ENCODE measurements at regions not wholly inside any gene's neighbourhood (a gene's known extent, or its start where the extent isn't known, plus 50 kb on each side); places are given as distances from the start of the nearest gene placed in this dataset.

- Histone ChIP-seq H3K27ac (replicated peaks) (no peak overlapping the region), H3K27me3 (ENCODE audit: insufficient read depth, poor library complexity, severe bottlenecking) (peaks cover 12% of the 10 kb centered on the region), H3K4me3 (replicated peaks; ENCODE audit: insufficient read depth, low read length) (no peak overlapping the region)
- TF ChIP-seq SPI1 (IDR thresholded peaks at IDR 0.05; ENCODE audit: borderline replicate concordance, low read depth) (no peak), GABPA (IDR thresholded peaks at IDR 0.05; ENCODE audit: low read depth) (no peak), POLR2AphosphoS5 (IDR thresholded peaks at IDR 0.05; ENCODE audit: low read depth) (no peak), CTCF (IDR thresholded peaks at IDR 0.05; ENCODE audit: insufficient read depth, low read length) (no peak)
- TF ChIP-seq, protein P1, sequence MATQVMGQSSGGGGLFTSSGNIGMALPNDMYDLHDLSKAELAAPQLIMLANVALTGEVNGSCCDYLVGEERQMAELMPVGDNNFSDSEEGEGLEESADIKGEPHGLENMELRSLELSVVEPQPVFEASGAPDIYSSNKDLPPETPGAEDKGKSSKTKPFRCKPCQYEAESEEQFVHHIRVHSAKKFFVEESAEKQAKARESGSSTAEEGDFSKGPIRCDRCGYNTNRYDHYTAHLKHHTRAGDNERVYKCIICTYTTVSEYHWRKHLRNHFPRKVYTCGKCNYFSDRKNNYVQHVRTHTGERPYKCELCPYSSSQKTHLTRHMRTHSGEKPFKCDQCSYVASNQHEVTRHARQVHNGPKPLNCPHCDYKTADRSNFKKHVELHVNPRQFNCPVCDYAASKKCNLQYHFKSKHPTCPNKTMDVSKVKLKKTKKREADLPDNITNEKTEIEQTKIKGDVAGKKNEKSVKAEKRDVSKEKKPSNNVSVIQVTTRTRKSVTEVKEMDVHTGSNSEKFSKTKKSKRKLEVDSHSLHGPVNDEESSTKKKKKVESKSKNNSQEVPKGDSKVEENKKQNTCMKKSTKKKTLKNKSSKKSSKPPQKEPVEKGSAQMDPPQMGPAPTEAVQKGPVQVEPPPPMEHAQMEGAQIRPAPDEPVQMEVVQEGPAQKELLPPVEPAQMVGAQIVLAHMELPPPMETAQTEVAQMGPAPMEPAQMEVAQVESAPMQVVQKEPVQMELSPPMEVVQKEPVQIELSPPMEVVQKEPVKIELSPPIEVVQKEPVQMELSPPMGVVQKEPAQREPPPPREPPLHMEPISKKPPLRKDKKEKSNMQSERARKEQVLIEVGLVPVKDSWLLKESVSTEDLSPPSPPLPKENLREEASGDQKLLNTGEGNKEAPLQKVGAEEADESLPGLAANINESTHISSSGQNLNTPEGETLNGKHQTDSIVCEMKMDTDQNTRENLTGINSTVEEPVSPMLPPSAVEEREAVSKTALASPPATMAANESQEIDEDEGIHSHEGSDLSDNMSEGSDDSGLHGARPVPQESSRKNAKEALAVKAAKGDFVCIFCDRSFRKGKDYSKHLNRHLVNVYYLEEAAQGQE (IDR thresholded peaks at IDR 0.05; ENCODE audit: insufficient replicate concordance, low read depth): no peak
- no peak for DNase-seq (ENCODE audit: low read depth in 1 of 2, low spot score in 1 of 2)
These were observed 282.8 kb downstream of the NDUFA10 start for GRCh38 chr2:239742377-239742776.

DNA sequence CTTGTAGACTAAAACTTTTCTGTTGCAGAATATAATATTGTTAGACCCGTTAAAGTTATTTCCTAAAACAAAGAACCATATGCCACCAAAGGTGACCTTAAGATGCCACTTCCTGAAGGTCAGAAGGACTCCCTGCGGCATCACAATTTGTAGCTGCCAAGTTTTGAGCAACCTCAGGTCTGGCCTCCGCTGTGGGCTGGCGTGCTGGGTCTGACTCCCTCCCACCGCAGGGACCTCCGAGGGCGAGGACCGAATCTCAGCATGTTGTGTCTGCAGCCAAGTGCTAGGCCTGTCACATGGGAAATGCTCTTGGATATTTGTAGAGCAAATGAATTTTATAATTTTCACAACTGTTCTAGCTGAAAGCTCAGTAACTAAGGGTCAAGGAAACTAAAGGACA, 285.9 kb downstream of the NDUFA10 start:
- Histone ChIP-seq H3K4me3 (replicated peaks; ENCODE audit: insufficient read depth, low read length) (no peak overlapping the region), H3K27me3 (ENCODE audit: insufficient read depth, poor library complexity, severe bottlenecking) (peaks cover 10% of the 10 kb centered on the region), H3K27ac (replicated peaks) (no peak overlapping the region)
- no peak for DNase-seq (ENCODE audit: low read depth in 1 of 2, low spot score in 1 of 2)
- TF ChIP-seq SPI1 (IDR thresholded peaks at IDR 0.05; ENCODE audit: borderline replicate concordance, low read depth): no peak
- TF ChIP-seq POLR2AphosphoS5 (IDR thresholded peaks at IDR 0.05; ENCODE audit: low read depth): no peak
- no peak for TF ChIP-seq CTCF (IDR thresholded peaks at IDR 0.05; ENCODE audit: insufficient read depth, low read length)
- no peak for TF ChIP-seq GABPA (IDR thresholded peaks at IDR 0.05; ENCODE audit: low read depth)
- TF ChIP-seq, protein P1 (IDR thresholded peaks at IDR 0.05; ENCODE audit: insufficient replicate concordance, low read depth): no peak

DNA sequence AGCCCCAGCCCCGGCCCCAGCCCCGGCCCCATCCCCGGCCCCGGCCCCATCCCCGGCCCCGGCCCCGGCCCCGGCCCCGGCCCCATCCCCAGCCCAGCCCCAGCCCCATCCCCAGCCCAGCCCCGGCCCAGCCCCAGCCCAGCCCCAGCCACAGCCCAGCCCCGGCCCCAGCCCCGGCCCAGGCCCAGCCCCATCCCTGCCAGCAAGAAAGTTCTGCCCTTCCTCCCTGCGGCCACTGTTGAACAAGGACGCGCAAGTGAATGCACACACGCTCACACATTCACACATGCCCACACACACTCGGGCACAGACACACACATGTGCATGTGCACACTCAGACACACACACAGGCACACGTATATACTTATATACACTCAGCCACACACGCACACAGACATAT, 287.0 kb downstream of the NDUFA10 start:
- H3K27ac ChIP-seq (replicated peaks): no peak overlapping the region
- DNase-seq (ENCODE audit: low read depth in 1 of 2, low spot score in 1 of 2): no peak
- peaks cover 10% of the 10 kb centered on the region for H3K27me3 ChIP-seq (ENCODE audit: insufficient read depth, poor library complexity, severe bottlenecking)
- TF ChIP-seq GABPA (IDR thresholded peaks at IDR 0.05; ENCODE audit: low read depth) (no peak), CTCF (IDR thresholded peaks at IDR 0.05; ENCODE audit: insufficient read depth, low read length) (no peak), POLR2AphosphoS5 (IDR thresholded peaks at IDR 0.05; ENCODE audit: low read depth) (no peak), SPI1 (IDR thresholded peaks at IDR 0.05; ENCODE audit: borderline replicate concordance, low read depth) (no peak)
- TF ChIP-seq, protein P1 (IDR thresholded peaks at IDR 0.05; ENCODE audit: insufficient replicate concordance, low read depth): no peak
- H3K4me3 ChIP-seq (replicated peaks; ENCODE audit: insufficient read depth, low read length): no peak overlapping the region
